H1 (cell line): ENCODE measurements at regions not wholly inside any gene's neighbourhood (a gene's known extent, or its start where the extent isn't known, plus 50 kb on each side); places are given as distances from the start of the nearest gene placed in this dataset.

Experiments
- CTCF ChIA-PET: fragments of 300-600 bp; sonication (Branson Sonifier 250); formaldehyde crosslinking; loops from one replicate; lab custom pipeline; 2021; ENCODE audit not compliant: partially characterized antibody; lab: Charles Lee
- POLR2A ChIA-PET: fragments of 300-600 bp; sonication (Branson Sonifier 250); formaldehyde crosslinking; loops from one replicate; lab custom pipeline; 2021; ENCODE audit warnings: inconsistent platforms; ENCODE audit not compliant: partially characterized antibody; lab: Charles Lee
- DNase-seq, 2 experiments: peaks; one replicate each; pipeline versions ENCODE4 v3.0.0 to v3.0.0-alpha.2; 2010 to 2022; ENCODE audit warnings: low spot score in 2 of 2, low read depth in 1 of 2, mixed read lengths in 1 of 2
- FAIRE-seq: peaks from 2 replicates; lab custom pipeline; 2011; peaks lifted over from hg19 to GRCh38; lab: Jason Lieb, UNC
- H2AFZ ChIP-seq: 2 replicates; pipeline ENCODE4 v1.8.1; 2012; ENCODE audit warnings: low read length, inconsistent platforms
- H2AK5ac ChIP-seq: 2 replicates; pipeline ENCODE4 v1.6.1; 2013; ENCODE audit warnings: low read depth, low read length
- H2BK120ac ChIP-seq: replicated peaks from 2 replicates; pipeline ENCODE3; 2013; ENCODE audit warnings: low read depth, low read length, inconsistent platforms
- H2BK12ac ChIP-seq: 2 replicates; pipeline ENCODE4 v1.6.1; 2013; ENCODE audit warnings: low read depth, low read length
- H2BK15ac ChIP-seq: 2 replicates; pipeline ENCODE4 v1.6.1; 2013; ENCODE audit warnings: low read length
- H2BK20ac ChIP-seq: 2 replicates; pipeline ENCODE4 v1.6.1; 2013; ENCODE audit warnings: low read length
- H2BK5ac ChIP-seq: 2 replicates; pipeline ENCODE4 v1.6.1; 2013; ENCODE audit warnings: low read depth, low read length
- H3K14ac ChIP-seq: 2 replicates; pipeline ENCODE4 v1.6.1; 2013; ENCODE audit warnings: inconsistent platforms; ENCODE audit not compliant: insufficient read length
- H3K18ac ChIP-seq: 2 replicates; pipeline ENCODE4 v1.6.1; 2013; ENCODE audit warnings: low read length; ENCODE audit errors: extremely low read depth
- H3K23ac ChIP-seq: 2 replicates; pipeline ENCODE4 v1.6.1; 2013; ENCODE audit warnings: inconsistent platforms; ENCODE audit not compliant: insufficient read length
- H3K23me2 ChIP-seq: 2 replicates; pipeline ENCODE4 v1.6.1; 2013; ENCODE audit warnings: low read depth, low read length
- H3K27ac ChIP-seq: 2 replicates; pipeline ENCODE4 v1.6.1; 2011; ENCODE audit warnings: low read depth, low read length, inconsistent platforms
- H3K27me3 ChIP-seq, 4 experiments: replicated peaks in 1 of 4; 1 replicate in 1 of 4; 2 replicates in 3 of 4; pipeline versions ENCODE4 v1.6.1 to v1.8.1; 2011 to 2013; ENCODE audit warnings: low read length in 3 of 4, mild to moderate bottlenecking in 3 of 4, inconsistent platforms in 2 of 4, mixed read lengths in 2 of 4, moderate library complexity in 1 of 4; ENCODE audit not compliant: control insufficient read depth in 3 of 4, insufficient read depth in 3 of 4; ENCODE audit errors: extremely low read depth in 1 of 4
- H3K36me3 ChIP-seq, 4 experiments: 2 replicates each; pipeline versions ENCODE4 v1.6.1 to v1.8.1; 2011 to 2013; ENCODE audit warnings: mild to moderate bottlenecking in 4 of 4, low read length in 3 of 4, moderate library complexity in 2 of 4, control low read depth in 1 of 4, inconsistent platforms in 1 of 4; ENCODE audit not compliant: insufficient read depth in 4 of 4, control insufficient read depth in 2 of 4
- H3K4ac ChIP-seq: replicated peaks from 2 replicates; pipeline ENCODE3; 2013; ENCODE audit warnings: low read length, low read depth, mixed read lengths, inconsistent platforms; ENCODE audit not compliant: insufficient read length
- H3K4me1 ChIP-seq, 4 experiments: replicated peaks in 1 of 4; 1 replicate in 1 of 4; 2 replicates in 3 of 4; pipeline versions ENCODE4 v1.6.1 to v1.8.1; 2011 to 2013; ENCODE audit warnings: low read length in 3 of 4, inconsistent platforms in 2 of 4, mixed read lengths in 1 of 4; ENCODE audit not compliant: insufficient read depth in 4 of 4, control insufficient read depth in 3 of 4
- H3K4me2 ChIP-seq, 2 experiments: 2 replicates each; pipeline versions ENCODE4 v1.6.1 to v1.8.1; 2011 to 2013; ENCODE audit warnings: low read depth in 2 of 2, low read length in 2 of 2, control low read depth in 1 of 2, inconsistent platforms in 1 of 2, mild to moderate bottlenecking in 1 of 2; ENCODE audit not compliant: insufficient read depth in 1 of 2
- H3K4me3 ChIP-seq, 4 experiments: fragments of 200-600, 300-600 bp in 1 of 4; sonication (generic), shearing (Covaris generic), sonication (Bioruptor Twin) in 1 of 4; 2 replicates each; pipeline versions ENCODE4 v1.5.1 to v1.8.1; 2011 to 2016; ENCODE audit warnings: low read length in 4 of 4, low read depth in 3 of 4, control low read depth in 2 of 4, inconsistent platforms in 2 of 4, mild to moderate bottlenecking in 2 of 4, mixed read lengths in 1 of 4, moderate library complexity in 1 of 4; ENCODE audit not compliant: insufficient read depth in 2 of 4; ENCODE audit errors: extremely low read depth in 1 of 4
- H3K56ac ChIP-seq: replicated peaks from 2 replicates; pipeline ENCODE3; 2013; ENCODE audit warnings: low read depth, mild to moderate bottlenecking, mixed read lengths, low read length, inconsistent platforms; ENCODE audit not compliant: insufficient read length
- H3K79me1 ChIP-seq: 2 replicates; pipeline ENCODE4 v1.6.1; 2013; ENCODE audit warnings: low read depth, low read length, control low read depth
- H3K79me2 ChIP-seq, 2 experiments: 2 replicates each; pipeline versions ENCODE4 v1.6.1 to v1.8.1; 2012 to 2013; ENCODE audit warnings: low read length in 2 of 2, mild to moderate bottlenecking in 2 of 2, inconsistent platforms in 1 of 2; ENCODE audit not compliant: insufficient read depth in 2 of 2, control insufficient read depth in 1 of 2
- H3K9ac ChIP-seq, 4 experiments: replicated peaks in 1 of 4; 1 replicate in 1 of 4; 2 replicates in 3 of 4; pipeline versions ENCODE4 v1.6.1 to v1.8.1; 2011 to 2013; ENCODE audit warnings: low read depth in 3 of 4, low read length in 3 of 4, control low read depth in 2 of 4, mild to moderate bottlenecking in 2 of 4, moderate library complexity in 2 of 4, inconsistent platforms in 1 of 4; ENCODE audit errors: extremely low read depth in 1 of 4
- H3K9me3 ChIP-seq, 2 experiments: 2 replicates each; pipeline versions ENCODE4 v1.6.1 to v1.8.1; 2012 to 2013; ENCODE audit warnings: mild to moderate bottlenecking in 2 of 2, moderate library complexity in 2 of 2, control low read depth in 1 of 2, inconsistent platforms in 1 of 2, low read depth in 1 of 2, low read length in 1 of 2, mixed read lengths in 1 of 2; ENCODE audit not compliant: insufficient read depth in 2 of 2
- H4K20me1 ChIP-seq, 2 experiments: replicated peaks in 1 of 2; 2 replicates each; pipeline versions ENCODE3 to v1.8.1; 2011 to 2013; ENCODE audit warnings: inconsistent platforms in 2 of 2, low read length in 2 of 2, mild to moderate bottlenecking in 1 of 2; ENCODE audit not compliant: insufficient read depth in 2 of 2, control insufficient read depth in 1 of 2
- H4K5ac ChIP-seq: 2 replicates; pipeline ENCODE4 v1.6.1; 2013; ENCODE audit warnings: low read length, low read depth, mixed read lengths, inconsistent platforms; ENCODE audit not compliant: insufficient read length
- H4K8ac ChIP-seq: 2 replicates; pipeline ENCODE4 v1.8.0; 2013; ENCODE audit warnings: mild to moderate bottlenecking, moderate library complexity, low read length, inconsistent platforms; ENCODE audit not compliant: insufficient read depth; ENCODE audit errors: extremely low read depth
- H4K91ac ChIP-seq: replicated peaks from 2 replicates; pipeline ENCODE3; 2013; ENCODE audit warnings: low read length, mixed read lengths, inconsistent platforms; ENCODE audit not compliant: insufficient read length
- ASH2L ChIP-seq: fragments of 200-600, 300-600 bp; sonication (generic); IDR thresholded peaks from one replicate; pipeline ENCODE4 v1.7.1; 2017; ENCODE audit warnings: low read length
- BACH1 ChIP-seq: IDR thresholded peaks from 2 replicates; pipeline ENCODE4 v1.6.1; 2012; ENCODE audit warnings: low read length, improper control_type of control experiment
- CBX5 ChIP-seq: fragments of 300-800, 300-1000 bp; sonication (generic); IDR thresholded peaks from 2 replicates; pipeline ENCODE4 v1.7.1; 2016; ENCODE audit warnings: antibody characterized with exemption, low read length, low read depth
- CBX8 ChIP-seq: fragments of 300-800, 300-1000 bp; sonication (generic); IDR thresholded peaks from 2 replicates; pipeline ENCODE4 v1.7.1; 2016; ENCODE audit warnings: low read depth, low read length, borderline replicate concordance
- CTBP2 ChIP-seq: IDR thresholded peaks from 2 replicates; pipeline ENCODE4 v1.7.0; 2011; ENCODE audit warnings: borderline replicate concordance, mild to moderate bottlenecking, moderate library complexity, mixed read lengths, low read length; ENCODE audit not compliant: insufficient read depth, insufficient read length
- EGR1 ChIP-seq: IDR thresholded peaks from 2 replicates; pipeline ENCODE4 v1.6.1; 2011; ENCODE audit warnings: low read depth, low read length, borderline replicate concordance
- EP300 ChIP-seq, 2 experiments: IDR thresholded peaks; 1 replicate in 1 of 2; 2 replicates in 1 of 2; pipeline ENCODE4 v1.6.1; 2011 to 2012; ENCODE audit warnings: low read depth in 2 of 2, low read length in 2 of 2, mild to moderate bottlenecking in 2 of 2, borderline replicate concordance in 1 of 2, inconsistent platforms in 1 of 2, moderate library complexity in 1 of 2
- HDAC2 ChIP-seq, 2 experiments: fragments of 300-600 bp in 1 of 2; sonication (generic) in 1 of 2; IDR thresholded peaks; 2 replicates each; pipeline ENCODE4 v1.6.1; 2011 to 2012; ENCODE audit warnings: low read depth in 2 of 2, low read length in 2 of 2, mild to moderate bottlenecking in 2 of 2, moderate library complexity in 2 of 2, borderline replicate concordance in 1 of 2, inconsistent platforms in 1 of 2
- KDM1A ChIP-seq: fragments of 200-600, 300-600 bp; sonication (generic); IDR thresholded peaks from 2 replicates; pipeline ENCODE4 v1.7.1; 2016; ENCODE audit warnings: mild to moderate bottlenecking, low read length, borderline replicate concordance
- POLR2A ChIP-seq, 2 experiments: IDR thresholded peaks; 1 replicate in 1 of 2; 2 replicates in 1 of 2; pipeline ENCODE4 v1.6.1; 2011; ENCODE audit warnings: low read depth in 2 of 2, low read length in 2 of 2, mild to moderate bottlenecking in 2 of 2; ENCODE audit errors: control extremely low read depth in 1 of 2
- RFX5 ChIP-seq: IDR thresholded peaks from 2 replicates; pipeline ENCODE4 v1.6.1; 2011; ENCODE audit warnings: low read depth, low read length, improper control_type of control experiment, borderline replicate concordance
- SP1 ChIP-seq: IDR thresholded peaks from 2 replicates; pipeline ENCODE4 v1.6.1; 2011; ENCODE audit warnings: low read depth, low read length
- YY1 ChIP-seq: IDR thresholded peaks from 2 replicates; pipeline ENCODE4 v1.6.1; 2011; ENCODE audit warnings: low read depth, mild to moderate bottlenecking, low read length
- ZNF274 ChIP-seq: IDR thresholded peaks from 2 replicates; pipeline ENCODE4 v1.7.0; 2012; ENCODE audit warnings: low read length, borderline replicate concordance; ENCODE audit errors: extremely low read depth
- WGBS, 2 experiments: shearing (Covaris generic) in 1 of 2; methylation state at CpG; one replicate each; pipeline versions ENCODE4 v1.1.6 to v1.1.7; 2013 to 2015; ENCODE audit warnings: low lambda C conversion rate in 2 of 2, mixed read lengths in 2 of 2, inconsistent platforms in 1 of 2, low coverage in 1 of 2, missing lambda C conversion rate in 1 of 2; ENCODE audit not compliant: insufficient replicate concordance in 2 of 2, insufficient coverage in 1 of 2, insufficient read length in 1 of 2; ENCODE audit errors: extremely low coverage in 1 of 2, missing lambda C conversion rate in 1 of 2; 5-methylcytosine and 5-hydroxymethylcytosine counted together
- TF ChIP-seq, protein P1 (sequence below): IDR thresholded peaks from 2 replicates; pipeline ENCODE4 v1.6.1; 2012; ENCODE audit warnings: inconsistent platforms

GRCh38 chr2:184199274-184199673 lies 399.1 kb upstream of the ZNF804A start:
- Histone ChIP-seq H2AFZ (no peak overlapping the region), H2AK5ac (no peak overlapping the region), H2BK15ac (0 out of 2 replicates have a peak overlapping the region, but pooled peaks have one; percentile 12), H3K79me2 (no peaks in the 10 kb centered on the region), H3K27me3 (no peaks in the 10 kb centered on the region), H3K4me3 (no peak overlapping the region), H3K36me3 (no peaks in the 10 kb centered on the region), H2BK120ac (no peak overlapping the region), H4K91ac (no peak overlapping the region), H3K9me3 (no peaks in the 10 kb centered on the region), H3K23ac (no peak overlapping the region), H3K79me1 (no peaks in the 10 kb centered on the region), H3K4ac (no peak overlapping the region), H2BK12ac (no peak overlapping the region), H3K4me2 (no peak overlapping the region), H4K5ac (no peak overlapping the region), H3K23me2 (no peaks in the 10 kb centered on the region), H4K8ac (no peak overlapping the region), H2BK5ac (no peak overlapping the region), H3K18ac (no peak overlapping the region), H2BK20ac (no peak overlapping the region), H3K27ac (no peak overlapping the region), H3K9ac (no peak overlapping the region), H4K20me1 (no peaks in the 10 kb centered on the region), H3K56ac (no peak overlapping the region), H3K4me1 (peaks cover 0 to 9% (median 0%) of the 10 kb centered on the region in 4 experiments; a peak in 2 of 7 replicates), H3K14ac (no peak overlapping the region)
- DNase-seq (no peak), FAIRE-seq (no peak)
- POLR2A ChIA-PET = no interaction called here
- CTCF ChIA-PET = no interaction called here
- WGBS, 2 experiments = 96% methylated on average over 4 of the region's 4 CpGs; no CpG with 5 or more reads in 1 of the 2 experiments
- TF ChIP-seq, protein P1, sequence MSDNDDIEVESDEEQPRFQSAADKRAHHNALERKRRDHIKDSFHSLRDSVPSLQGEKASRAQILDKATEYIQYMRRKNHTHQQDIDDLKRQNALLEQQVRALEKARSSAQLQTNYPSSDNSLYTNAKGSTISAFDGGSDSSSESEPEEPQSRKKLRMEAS = no peak
- TF ChIP-seq KDM1A = no peak
- TF ChIP-seq YY1 = no peak
- TF ChIP-seq CBX5 = no peak
- no peak for TF ChIP-seq ASH2L
- TF ChIP-seq ZNF274 = no peak
- no peak for TF ChIP-seq CTBP2
- no peak for TF ChIP-seq HDAC2 (IDR thresholded peaks at IDR 0.05; ENCODE audit: borderline replicate concordance in 1 of 2, low read depth in 2 of 2, low read length in 2 of 2)
- TF ChIP-seq EGR1 = no peak
- TF ChIP-seq POLR2A (IDR thresholded peaks at IDR 0.05; ENCODE audit: control extremely low read depth in 1 of 2, low read depth in 2 of 2, low read length in 2 of 2) = no peak
- TF ChIP-seq BACH1 = no peak
- TF ChIP-seq EP300 (IDR thresholded peaks at IDR 0.05; ENCODE audit: borderline replicate concordance in 1 of 2, low read depth in 2 of 2, low read length in 2 of 2) = no peak
- TF ChIP-seq CBX8 = no peak
- no peak for TF ChIP-seq SP1
- TF ChIP-seq RFX5 = no peak
